Activated T-cell treated with anti-CD3 and anti-CD28 coated beads, Interleukin-2, amount 50 U/mL, for 24 hours (primary cell): ENCODE measurements at regions not wholly inside any gene's neighbourhood (a gene's known extent, or its start where the extent isn't known, plus 50 kb on each side); places are given as distances from the start of the nearest gene placed in this dataset.

Experiments used
- DNase-seq: peaks from one replicate; pipeline ENCODE4 v3.0.0-alpha.2; 2020
- H3K27ac Mint-ChIP-seq: 2 replicates; pipeline ENCODE4 v1.8.0; 2020; ENCODE audit warnings: mild to moderate bottlenecking, mixed read lengths
- H3K27me3 Mint-ChIP-seq: 2 replicates; pipeline ENCODE4 v1.8.0; 2020; ENCODE audit warnings: mixed read lengths
- H3K36me3 Mint-ChIP-seq: 2 replicates; pipeline ENCODE4 v1.8.0; 2020; ENCODE audit warnings: low read depth, mixed read lengths
- H3K4me1 Mint-ChIP-seq: 2 replicates; pipeline ENCODE4 v1.8.0; 2020; ENCODE audit warnings: low read depth, mixed read lengths
- H3K4me3 Mint-ChIP-seq: 2 replicates; pipeline ENCODE4 v1.8.0; 2020; ENCODE audit warnings: mild to moderate bottlenecking, moderate library complexity, mixed read lengths
- H3K9me3 Mint-ChIP-seq: 2 replicates; pipeline ENCODE4 v1.8.0; 2020; ENCODE audit warnings: mixed read lengths

- H3K4me1 Mint-ChIP-seq: no peaks in the 10 kb centered on the region
- H3K4me3 Mint-ChIP-seq: no peak overlapping the region
- no peaks in the 10 kb centered on the region for H3K9me3 Mint-ChIP-seq
- peaks cover 5% of the 10 kb centered on the region for H3K27me3 Mint-ChIP-seq
- no peak for DNase-seq
- H3K27ac Mint-ChIP-seq: no peak overlapping the region
- H3K36me3 Mint-ChIP-seq: no peaks in the 10 kb centered on the region
Measured at GRCh38 chr15:66832664-66833063, 130.6 kb downstream of the SMAD6 start.

- Mint-ChIP-seq H3K36me3 (no peaks in the 10 kb centered on the region), H3K27me3 (peaks cover 5% of the 10 kb centered on the region), H3K9me3 (no peaks in the 10 kb centered on the region), H3K4me1 (no peaks in the 10 kb centered on the region), H3K27ac (no peak overlapping the region), H3K4me3 (no peak overlapping the region)
- DNase-seq: no peak
Measured at GRCh38 chr15:66833371-66833770, 131.3 kb downstream of the SMAD6 start.

GRCh38 chr15:66833803-66834202 is 131.8 kb downstream of the SMAD6 start:
- no peak for DNase-seq

GRCh38 chr15:66834881-66835878 is 133.1 kb downstream of the SMAD6 start:
- Mint-ChIP-seq H3K4me1 (no peaks in the 10 kb centered on the region), H3K27me3 (peaks cover 5% of the 10 kb centered on the region), H3K36me3 (no peaks in the 10 kb centered on the region), H3K27ac (no peak overlapping the region), H3K9me3 (no peaks in the 10 kb centered on the region), H3K4me3 (no peak overlapping the region)
- no peak for DNase-seq

More at GRCh38 chr15:66833803-66834202, 131.8 kb downstream of the SMAD6 start:
- H3K9me3 Mint-ChIP-seq: no peaks in the 10 kb centered on the region
- no peak overlapping the region for H3K4me3 Mint-ChIP-seq
- no peaks in the 10 kb centered on the region for H3K36me3 Mint-ChIP-seq
- no peaks in the 10 kb centered on the region for H3K4me1 Mint-ChIP-seq
- peaks cover 5% of the 10 kb centered on the region for H3K27me3 Mint-ChIP-seq
- no peak overlapping the region for H3K27ac Mint-ChIP-seq

GRCh38 chr15:66836231-66837030 is 134.4 kb downstream of the SMAD6 start:
- Mint-ChIP-seq H3K4me1 (no peaks in the 10 kb centered on the region), H3K27ac (no peak overlapping the region), H3K9me3 (no peaks in the 10 kb centered on the region), H3K27me3 (peaks cover 8% of the 10 kb centered on the region), H3K4me3 (no peak overlapping the region), H3K36me3 (no peaks in the 10 kb centered on the region)
- DNase-seq: no peak

GRCh38 chr15:66838202-66838601 is 136.2 kb downstream of the SMAD6 start:
- no peak overlapping the region for H3K27ac Mint-ChIP-seq
- H3K27me3 Mint-ChIP-seq: peaks cover 19% of the 10 kb centered on the region
- H3K9me3 Mint-ChIP-seq: no peaks in the 10 kb centered on the region

GRCh38 chr15:66838671-66839239 is 136.7 kb downstream of the SMAD6 start:
- H3K4me3 Mint-ChIP-seq: no peak overlapping the region
- H3K27ac Mint-ChIP-seq: no peak overlapping the region
- H3K27me3 Mint-ChIP-seq: peaks cover 25% of the 10 kb centered on the region
- peaks cover 3% of the 10 kb centered on the region for H3K4me1 Mint-ChIP-seq
- no peaks in the 10 kb centered on the region for H3K36me3 Mint-ChIP-seq
- no peak for DNase-seq
- H3K9me3 Mint-ChIP-seq: no peaks in the 10 kb centered on the region

More at GRCh38 chr15:66838202-66838601, 136.2 kb downstream of the SMAD6 start:
- DNase-seq: no peak
- H3K36me3 Mint-ChIP-seq: no peaks in the 10 kb centered on the region
- H3K4me3 Mint-ChIP-seq: no peak overlapping the region
- H3K4me1 Mint-ChIP-seq: peaks cover 3% of the 10 kb centered on the region

- Mint-ChIP-seq H3K27me3 (peaks cover 33% of the 10 kb centered on the region), H3K36me3 (no peaks in the 10 kb centered on the region), H3K9me3 (no peaks in the 10 kb centered on the region), H3K4me3 (no peak overlapping the region), H3K4me1 (peaks cover 3% of the 10 kb centered on the region), H3K27ac (no peak overlapping the region)
- DNase-seq: no peak
Measured at GRCh38 chr15:66839506-66840112, 137.6 kb downstream of the SMAD6 start.

- Mint-ChIP-seq H3K36me3 (no peaks in the 10 kb centered on the region), H3K4me3 (no peak overlapping the region), H3K4me1 (peaks cover 3% of the 10 kb centered on the region), H3K9me3 (no peaks in the 10 kb centered on the region), H3K27ac (no peak overlapping the region), H3K27me3 (peaks cover 43% of the 10 kb centered on the region)
- DNase-seq: no peak
Measured at GRCh38 chr15:66840615-66841390, 138.8 kb downstream of the SMAD6 start.

- no peaks in the 10 kb centered on the region for H3K9me3 Mint-ChIP-seq
- no peak overlapping the region for H3K27ac Mint-ChIP-seq
- DNase-seq: peak; percentile 45
- no peaks in the 10 kb centered on the region for H3K36me3 Mint-ChIP-seq
- H3K4me1 Mint-ChIP-seq: peaks cover 3% of the 10 kb centered on the region
- peak overlapping the region; percentile 29 for H3K4me3 Mint-ChIP-seq
- peaks cover 50% of the 10 kb centered on the region for H3K27me3 Mint-ChIP-seq
Measured at GRCh38 chr15:66841953-66842681, 140.1 kb downstream of the SMAD6 start.

- Mint-ChIP-seq H3K4me3 (peak overlapping the region; percentile 35), H3K27ac (no peak overlapping the region), H3K27me3 (peaks cover 50% of the 10 kb centered on the region), H3K9me3 (no peaks in the 10 kb centered on the region), H3K4me1 (peaks cover 3% of the 10 kb centered on the region), H3K36me3 (no peaks in the 10 kb centered on the region)
- no peak for DNase-seq
Measured at GRCh38 chr15:66842710-66843441, 140.8 kb downstream of the SMAD6 start.

GRCh38 chr15:66843581-66843980 is 141.5 kb downstream of the SMAD6 start:
- DNase-seq: no peak

More at GRCh38 chr15:66843581-66843980, 141.5 kb downstream of the SMAD6 start:
- Mint-ChIP-seq H3K4me3 (no peak overlapping the region), H3K9me3 (no peaks in the 10 kb centered on the region), H3K27ac (no peak overlapping the region), H3K27me3 (peaks cover 50% of the 10 kb centered on the region), H3K4me1 (peaks cover 3% of the 10 kb centered on the region), H3K36me3 (no peaks in the 10 kb centered on the region)
